ENCODE measurements at regions not wholly inside any gene's neighbourhood (a gene's known extent, or its start where the extent isn't known, plus 50 kb on each side); places are given as distances from the start of the nearest gene placed in this dataset.
A peak's percentile ranks its signal among the peaks of the same experiment; 100 is the strongest.

- H3K27ac ChIP-seq (replicated peaks; ENCODE audit: low read length), result no peak overlapping the region
- H3K79me1 ChIP-seq (ENCODE audit: low read depth, low read length), result no peaks in the 10 kb centered on the region
- H2BK5ac ChIP-seq (ENCODE audit: low read length), result no peak overlapping the region
- H3K9me3 ChIP-seq (replicated peaks in 1 of 2; ENCODE audit: control insufficient read depth in 2 of 2, insufficient read depth in 1 of 2, low read depth in 1 of 2, low read length in 2 of 2), result no peaks in the 10 kb centered on the region
- H2BK12ac ChIP-seq (ENCODE audit: low read length), result no peak overlapping the region
- H3K14ac ChIP-seq (ENCODE audit: low read length), result no peak overlapping the region
- H3K23ac ChIP-seq (ENCODE audit: low read depth, low read length, poor library complexity), result no peak overlapping the region
- no peak overlapping the region for H2BK120ac ChIP-seq (ENCODE audit: low read depth, low read length)
- no peak overlapping the region for H2BK15ac ChIP-seq (ENCODE audit: low read length)
- WGBS, 2 donors (ENCODE audit: extremely low coverage in 2 of 2, insufficient read length in 2 of 2, insufficient replicate concordance in 1 of 2), result no CpG with 5 or more reads among the region's 2 CpGs
- H3K4me1 ChIP-seq (ENCODE audit: control insufficient read depth in 2 of 2, insufficient read depth in 1 of 2, low read depth in 1 of 2, low read length in 2 of 2), result peaks cover 11 to 20% of the 10 kb centered on the region in 2 donors
- no peak overlapping the region for H4K8ac ChIP-seq (ENCODE audit: low read depth, low read length)
- H3K4me3 ChIP-seq (ENCODE audit: low read length in 2 of 2), result no peak overlapping the region
- no peak overlapping the region for H4K91ac ChIP-seq (ENCODE audit: low read depth, low read length, poor library complexity)
- H3K18ac ChIP-seq (ENCODE audit: low read length), result no peak overlapping the region
- H3K36me3 ChIP-seq (replicated peaks in 1 of 2; ENCODE audit: control insufficient read depth in 2 of 2, insufficient read depth in 2 of 2, low read length in 2 of 2), result no peaks in the 10 kb centered on the region
- no peak overlapping the region for H3K9ac ChIP-seq (ENCODE audit: low read depth, low read length, poor library complexity)
- peaks cover 0 to 13% (median 9%) of the 10 kb centered on the region in 3 experiments for H3K27me3 ChIP-seq (ENCODE audit: control insufficient read depth in 3 of 3, insufficient read depth in 3 of 3, low read depth in 1 of 3, low read length in 3 of 3)
- no peak for DNase-seq (ENCODE audit: low spot score)
- H3K4me2 ChIP-seq (ENCODE audit: insufficient read depth, low read length, poor library complexity, severe bottlenecking), result no peak overlapping the region
- no peak overlapping the region for H2AFZ ChIP-seq (ENCODE audit: low read length)
- H2AK5ac ChIP-seq (ENCODE audit: low read depth, low read length), result no peak overlapping the region
- no peak overlapping the region for H3K4ac ChIP-seq (ENCODE audit: low read length)
These were observed 250.0 kb downstream of the MIAT start for GRCh38 chr22:26907366-26907765.

GRCh38 chr22:26910845-26911244 is 253.5 kb downstream of the MIAT start:
- H3K4ac ChIP-seq (ENCODE audit: low read length), result no peak overlapping the region
- peak overlapping the region; percentile 22 for H2AK5ac ChIP-seq (ENCODE audit: low read depth, low read length)
- no peak for DNase-seq (ENCODE audit: low spot score)
- H4K91ac ChIP-seq (ENCODE audit: low read depth, low read length, poor library complexity), result no peak overlapping the region
- no peaks in the 10 kb centered on the region for H3K36me3 ChIP-seq (replicated peaks in 1 of 2; ENCODE audit: control insufficient read depth in 2 of 2, insufficient read depth in 2 of 2, low read length in 2 of 2)
- peaks cover 0 to 12% (median under 1%) of the 10 kb centered on the region in 3 experiments for H3K27me3 ChIP-seq (ENCODE audit: control insufficient read depth in 3 of 3, insufficient read depth in 3 of 3, low read depth in 1 of 3, low read length in 3 of 3)
- no peaks in the 10 kb centered on the region for H3K9me3 ChIP-seq (replicated peaks in 1 of 2; ENCODE audit: control insufficient read depth in 2 of 2, insufficient read depth in 1 of 2, low read depth in 1 of 2, low read length in 2 of 2)
- H3K4me1 ChIP-seq (ENCODE audit: control insufficient read depth in 2 of 2, insufficient read depth in 1 of 2, low read depth in 1 of 2, low read length in 2 of 2), result peaks cover 3 to 10% of the 10 kb centered on the region in 2 donors
- no CpG with 5 or more reads among the region's 4 CpGs for WGBS, 2 donors (ENCODE audit: extremely low coverage in 2 of 2, insufficient read length in 2 of 2, insufficient replicate concordance in 1 of 2)
- H3K27ac ChIP-seq (replicated peaks; ENCODE audit: low read length), result no peak overlapping the region
- no peak overlapping the region for H3K4me3 ChIP-seq (ENCODE audit: low read length in 2 of 2)
- no peak overlapping the region for H2BK5ac ChIP-seq (ENCODE audit: low read length)
- H3K23ac ChIP-seq (ENCODE audit: low read depth, low read length, poor library complexity), result no peak overlapping the region
- no peaks in the 10 kb centered on the region for H3K79me1 ChIP-seq (ENCODE audit: low read depth, low read length)
- no peak overlapping the region for H2BK15ac ChIP-seq (ENCODE audit: low read length)
- H3K9ac ChIP-seq (ENCODE audit: low read depth, low read length, poor library complexity), result no peak overlapping the region
- peak overlapping the region; percentile 32 for H2BK120ac ChIP-seq (ENCODE audit: low read depth, low read length)
- H3K14ac ChIP-seq (ENCODE audit: low read length), result no peak overlapping the region
- no peak overlapping the region for H2AFZ ChIP-seq (ENCODE audit: low read length)
- H3K4me2 ChIP-seq (ENCODE audit: insufficient read depth, low read length, poor library complexity, severe bottlenecking), result no peak overlapping the region
- no peak overlapping the region for H4K8ac ChIP-seq (ENCODE audit: low read depth, low read length)
- H3K18ac ChIP-seq (ENCODE audit: low read length), result no peak overlapping the region
- H2BK12ac ChIP-seq (ENCODE audit: low read length), result no peak overlapping the region

GRCh38 chr22:26912655-26913345 is 255.4 kb downstream of the MIAT start:
- no peak for DNase-seq (ENCODE audit: low spot score)
- H3K23ac ChIP-seq (ENCODE audit: low read depth, low read length, poor library complexity), result no peak overlapping the region
- H2AFZ ChIP-seq (ENCODE audit: low read length), result peak overlapping the region; percentile 26
- H4K91ac ChIP-seq (ENCODE audit: low read depth, low read length, poor library complexity), result no peak overlapping the region
- H3K27ac ChIP-seq (replicated peaks; ENCODE audit: low read length), result no peak overlapping the region
- peak overlapping the region; percentile 84 for H2BK12ac ChIP-seq (ENCODE audit: low read length)
- no CpG with 5 or more reads among the region's 23 CpGs for WGBS, 2 donors (ENCODE audit: extremely low coverage in 2 of 2, insufficient read length in 2 of 2, insufficient replicate concordance in 1 of 2)
- H4K8ac ChIP-seq (ENCODE audit: low read depth, low read length), result no peak overlapping the region
- no peaks in the 10 kb centered on the region for H3K9me3 ChIP-seq (replicated peaks in 1 of 2; ENCODE audit: control insufficient read depth in 2 of 2, insufficient read depth in 1 of 2, low read depth in 1 of 2, low read length in 2 of 2)
- H2BK15ac ChIP-seq (ENCODE audit: low read length), result no peak overlapping the region
- H2BK5ac ChIP-seq (ENCODE audit: low read length), result no peak overlapping the region
- no peak overlapping the region for H2AK5ac ChIP-seq (ENCODE audit: low read depth, low read length)
- no peak overlapping the region for H3K4me2 ChIP-seq (ENCODE audit: insufficient read depth, low read length, poor library complexity, severe bottlenecking)
- H3K14ac ChIP-seq (ENCODE audit: low read length), result no peak overlapping the region
- H3K27me3 ChIP-seq (ENCODE audit: control insufficient read depth in 3 of 3, insufficient read depth in 3 of 3, low read depth in 1 of 3, low read length in 3 of 3), result peaks cover 0 to 16% (median 0%) of the 10 kb centered on the region in 3 experiments
- H3K4me3 ChIP-seq (ENCODE audit: low read length in 2 of 2), result no peak overlapping the region
- H3K4me1 ChIP-seq (ENCODE audit: control insufficient read depth in 2 of 2, insufficient read depth in 1 of 2, low read depth in 1 of 2, low read length in 2 of 2), result peaks cover 3 to 10% of the 10 kb centered on the region in 2 donors
- no peak overlapping the region for H2BK120ac ChIP-seq (ENCODE audit: low read depth, low read length)
- H3K36me3 ChIP-seq (replicated peaks in 1 of 2; ENCODE audit: control insufficient read depth in 2 of 2, insufficient read depth in 2 of 2, low read length in 2 of 2), result no peaks in the 10 kb centered on the region
- peak overlapping the region; percentile 7 for H3K9ac ChIP-seq (ENCODE audit: low read depth, low read length, poor library complexity)
- H3K4ac ChIP-seq (ENCODE audit: low read length), result no peak overlapping the region
- peak overlapping the region; percentile 53 for H3K18ac ChIP-seq (ENCODE audit: low read length)
- H3K79me1 ChIP-seq (ENCODE audit: low read depth, low read length), result no peaks in the 10 kb centered on the region

GRCh38 chr22:26914519-26915185 is 257.3 kb downstream of the MIAT start:
- Histone ChIP-seq H3K4me3 (ENCODE audit: low read length in 2 of 2) (no peak overlapping the region), H2BK120ac (ENCODE audit: low read depth, low read length) (no peak overlapping the region), H4K91ac (ENCODE audit: low read depth, low read length, poor library complexity) (no peak overlapping the region), H3K27me3 (ENCODE audit: control insufficient read depth in 3 of 3, insufficient read depth in 3 of 3, low read depth in 1 of 3, low read length in 3 of 3) (peaks cover 0 to 16% (median 0%) of the 10 kb centered on the region in 3 experiments), H3K4me2 (ENCODE audit: insufficient read depth, low read length, poor library complexity, severe bottlenecking) (no peak overlapping the region), H3K27ac (replicated peaks; ENCODE audit: low read length) (no peak overlapping the region), H2BK5ac (ENCODE audit: low read length) (no peak overlapping the region), H2BK12ac (ENCODE audit: low read length) (no peak overlapping the region), H3K9me3 (replicated peaks in 1 of 2; ENCODE audit: control insufficient read depth in 2 of 2, insufficient read depth in 1 of 2, low read depth in 1 of 2, low read length in 2 of 2) (no peaks in the 10 kb centered on the region), H3K36me3 (replicated peaks in 1 of 2; ENCODE audit: control insufficient read depth in 2 of 2, insufficient read depth in 2 of 2, low read length in 2 of 2) (no peaks in the 10 kb centered on the region), H2BK15ac (ENCODE audit: low read length) (no peak overlapping the region), H3K9ac (ENCODE audit: low read depth, low read length, poor library complexity) (no peak overlapping the region), H3K4me1 (ENCODE audit: control insufficient read depth in 2 of 2, insufficient read depth in 1 of 2, low read depth in 1 of 2, low read length in 2 of 2) (peaks cover 3 to 10% of the 10 kb centered on the region in 2 donors), H3K4ac (ENCODE audit: low read length) (no peak overlapping the region), H3K18ac (ENCODE audit: low read length) (no peak overlapping the region), H3K79me1 (ENCODE audit: low read depth, low read length) (no peaks in the 10 kb centered on the region), H2AFZ (ENCODE audit: low read length) (no peak overlapping the region), H3K23ac (ENCODE audit: low read depth, low read length, poor library complexity) (no peak overlapping the region), H2AK5ac (ENCODE audit: low read depth, low read length) (no peak overlapping the region), H3K14ac (ENCODE audit: low read length) (no peak overlapping the region), H4K8ac (ENCODE audit: low read depth, low read length) (no peak overlapping the region)
- no CpG with 5 or more reads among the region's 25 CpGs for WGBS, 2 donors (ENCODE audit: extremely low coverage in 2 of 2, insufficient read length in 2 of 2, insufficient replicate concordance in 1 of 2)
- DNase-seq (ENCODE audit: low spot score), result no peak

All from neuronal stem cell (in vitro differentiated cells).